ENCODE measurements at regions not wholly inside any gene's neighbourhood (a gene's known extent, or its start where the extent isn't known, plus 50 kb on each side); places are given as distances from the start of the nearest gene placed in this dataset.
"Not testable (repeated sequence)": the region's sequence is repeated elsewhere in the genome, so short reads cannot be mapped to it uniquely, and the experiment has no call there.

DNA sequence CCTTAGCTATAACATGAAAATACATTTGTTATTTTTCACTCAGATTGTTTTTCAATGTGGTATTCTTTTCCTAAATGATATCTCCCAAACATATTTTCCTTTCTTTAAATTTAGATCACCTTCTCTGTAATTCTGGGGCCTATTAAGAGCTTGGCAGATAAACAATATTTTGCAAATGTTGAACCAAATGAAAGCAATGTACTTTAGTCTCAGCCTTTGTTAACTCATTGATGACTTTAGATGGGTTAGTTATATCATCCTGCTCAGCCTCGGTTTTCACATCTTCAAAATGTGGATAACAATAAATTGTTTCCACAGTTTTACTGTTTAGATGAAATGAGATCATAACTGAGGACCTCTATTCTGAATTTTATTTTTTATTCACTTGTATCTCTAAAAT is 1205.2 kb downstream of the SUCLG1 start:
- no peak for DNase-seq

DNA sequence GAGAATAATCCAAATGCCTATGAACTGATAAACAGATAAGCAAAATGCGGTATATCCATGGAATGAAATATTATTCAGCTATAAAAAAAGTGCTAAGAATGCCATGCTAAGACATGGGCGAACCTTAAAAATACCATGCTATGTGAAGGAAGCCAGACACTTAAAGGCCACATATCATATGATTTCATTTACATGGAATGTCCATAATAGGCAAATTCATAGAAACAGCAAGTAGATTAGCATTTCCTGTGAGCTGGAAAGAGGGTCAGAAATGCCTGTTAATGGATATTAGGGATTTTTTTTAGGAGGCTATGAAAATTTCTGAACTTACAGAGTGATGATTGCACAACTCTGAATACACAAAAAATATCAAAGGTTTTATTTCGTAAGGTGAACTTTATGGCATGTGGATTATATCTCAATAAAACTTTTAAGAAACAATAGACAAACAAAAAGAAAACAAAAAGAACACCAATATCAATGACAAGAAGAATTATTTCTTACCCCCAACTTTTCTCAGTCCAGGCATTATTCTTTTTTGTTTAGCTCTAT is 1207.7 kb downstream of the SUCLG1 start:
- DNase-seq = no peak

DNA sequence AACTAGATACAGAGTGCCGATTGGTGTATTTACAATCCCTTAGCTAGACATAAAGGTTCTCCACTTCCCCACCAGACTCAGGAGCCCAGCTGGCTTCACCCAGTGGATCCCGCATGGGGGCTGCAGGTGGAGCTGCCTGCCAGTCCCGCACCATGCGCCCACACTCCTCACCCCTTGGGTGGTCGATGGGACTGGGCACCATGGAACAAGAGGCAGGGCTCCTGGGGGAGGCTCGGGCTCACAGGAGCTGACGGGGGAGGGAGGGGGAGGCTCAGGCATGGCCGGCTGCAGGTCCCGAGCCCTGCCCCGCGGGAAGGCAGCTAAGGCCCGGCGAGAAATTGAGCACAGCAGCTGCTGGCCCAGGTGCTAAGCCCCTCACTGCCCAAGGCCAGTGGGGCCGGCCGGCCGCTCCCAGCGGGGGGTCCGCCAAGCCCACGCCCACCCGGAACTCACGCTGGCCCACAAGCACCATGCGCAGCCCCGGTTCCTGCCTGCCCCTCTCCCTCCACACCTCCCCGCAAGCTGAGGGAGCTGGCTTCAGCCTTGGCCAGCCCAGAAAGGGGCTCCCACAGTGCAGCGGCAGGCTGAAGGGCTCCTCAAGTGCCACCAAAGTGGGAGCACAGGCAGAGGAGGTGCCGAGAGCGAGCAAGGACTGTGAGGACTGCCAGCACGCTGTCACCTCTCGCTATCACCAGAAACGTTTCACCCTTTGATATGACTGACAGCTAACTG is 1213.1 kb downstream of the SUCLG1 start:
- not testable (repeated sequence) for DNase-seq

DNA sequence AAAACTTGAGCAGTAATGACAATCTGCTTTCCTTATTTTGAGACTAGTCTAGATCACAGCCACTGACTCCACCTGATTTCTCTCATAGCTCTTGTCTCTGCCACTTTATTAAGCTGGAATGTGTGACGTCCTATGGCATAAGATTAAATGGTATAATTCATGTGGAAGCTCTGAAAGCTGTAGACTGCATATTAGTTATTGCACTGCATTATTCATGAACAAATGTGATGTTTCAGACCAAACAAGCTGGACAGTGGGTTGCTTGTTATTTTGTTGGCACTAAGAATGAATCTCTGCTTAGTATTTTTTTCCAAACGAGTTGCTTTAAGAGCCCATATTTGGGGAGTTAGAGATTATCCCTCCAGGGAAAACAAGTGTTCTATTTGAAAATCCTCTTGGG is 1218.5 kb downstream of the SUCLG1 start:
- DNase-seq = no peak

DNA sequence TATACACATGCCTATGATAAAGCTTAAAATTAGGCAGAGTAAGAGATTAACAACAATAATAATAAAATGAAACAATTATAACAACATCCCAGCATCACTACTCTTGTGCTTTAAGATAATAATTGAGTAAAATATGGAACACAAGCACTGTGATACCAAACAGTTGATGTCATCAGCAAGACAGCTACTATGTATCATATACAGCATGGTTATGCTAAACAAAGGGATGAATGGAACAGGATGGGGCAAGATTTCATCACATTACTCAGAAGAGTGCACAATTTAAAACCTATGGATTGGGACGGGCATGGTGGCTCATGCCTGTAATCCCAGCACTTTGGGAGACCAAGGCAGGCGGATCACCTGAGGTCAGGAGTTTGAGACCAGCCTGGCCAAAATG is 1221.0 kb downstream of the SUCLG1 start:
- DNase-seq = no peak

DNA sequence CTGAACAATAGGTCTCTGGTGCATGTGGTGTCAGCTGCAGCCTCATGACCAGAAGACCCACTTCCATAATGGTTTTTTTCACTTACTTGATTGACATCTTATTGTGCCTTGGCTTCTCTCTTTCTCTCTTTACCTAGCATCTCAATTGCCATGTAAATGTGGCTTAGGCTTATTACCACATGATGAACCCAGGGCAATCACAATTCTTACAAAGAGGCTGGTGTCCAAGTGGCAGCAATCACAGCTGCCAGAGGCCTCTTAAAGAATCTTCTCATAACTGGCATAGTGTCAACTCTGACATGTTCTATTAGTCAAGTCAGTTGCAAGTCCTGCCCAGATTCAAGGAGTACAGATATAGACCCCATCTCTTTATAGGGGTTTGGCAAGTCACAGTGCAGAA is 1224.8 kb downstream of the SUCLG1 start:
- no peak for DNase-seq

DNA sequence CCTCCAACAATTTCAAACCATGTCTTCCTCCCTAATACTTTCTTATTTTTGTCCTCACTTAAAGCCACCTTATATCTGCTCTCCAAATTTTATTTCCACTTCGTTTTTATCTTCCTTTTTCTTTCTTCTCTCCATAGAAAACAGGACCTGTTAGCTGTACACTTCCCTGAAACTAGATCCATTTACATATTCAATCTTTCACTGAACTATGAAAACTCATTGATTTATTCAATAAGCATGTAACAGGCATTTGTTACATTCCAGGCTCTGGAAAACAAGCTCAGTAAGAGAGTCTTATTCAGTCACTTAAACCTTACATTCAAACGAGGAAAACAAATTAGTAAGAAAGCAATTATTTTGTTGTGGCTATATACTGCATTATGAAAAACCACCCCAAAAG is 1225.3 kb downstream of the SUCLG1 start:
- DNase-seq = no peak

DNA sequence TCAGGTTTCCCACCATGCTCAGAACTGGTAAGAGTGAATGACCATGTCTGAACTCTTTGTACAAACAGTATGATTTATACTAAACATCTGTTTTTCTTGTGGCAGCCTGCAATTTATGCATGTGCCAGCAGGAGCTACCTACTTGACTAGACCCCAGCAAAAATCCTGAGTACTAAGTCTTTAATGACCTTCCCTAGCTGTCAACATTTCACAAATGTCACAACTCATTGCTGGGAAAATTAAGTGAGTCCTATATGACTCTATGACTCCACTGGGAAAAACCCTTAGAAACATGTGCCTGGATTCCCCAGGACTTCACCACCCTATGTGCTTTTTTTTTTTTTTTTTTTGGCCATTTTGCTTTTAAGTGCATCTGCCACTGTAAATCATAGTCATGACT is 1225.8 kb downstream of the SUCLG1 start:
- no peak for DNase-seq

DNA sequence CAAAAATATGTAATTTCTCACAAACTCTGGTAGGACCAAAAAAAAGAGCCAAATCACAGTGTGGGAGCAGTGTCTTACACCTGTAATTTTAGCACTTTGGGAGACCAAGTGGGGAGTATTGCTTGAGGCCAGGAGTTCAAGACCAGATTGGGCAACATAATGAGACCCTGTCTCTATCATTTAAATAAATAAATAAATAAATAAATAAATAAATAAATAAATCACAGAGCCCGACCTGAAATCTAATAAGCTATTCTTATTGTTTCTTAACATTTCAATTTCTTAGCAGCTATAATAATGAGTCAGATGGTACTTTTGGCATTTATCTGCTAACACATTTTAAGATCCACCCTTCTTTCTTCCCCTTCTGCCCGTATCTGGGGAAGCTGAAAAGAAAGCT is 1229.6 kb downstream of the SUCLG1 start:
- no peak for DNase-seq

DNA sequence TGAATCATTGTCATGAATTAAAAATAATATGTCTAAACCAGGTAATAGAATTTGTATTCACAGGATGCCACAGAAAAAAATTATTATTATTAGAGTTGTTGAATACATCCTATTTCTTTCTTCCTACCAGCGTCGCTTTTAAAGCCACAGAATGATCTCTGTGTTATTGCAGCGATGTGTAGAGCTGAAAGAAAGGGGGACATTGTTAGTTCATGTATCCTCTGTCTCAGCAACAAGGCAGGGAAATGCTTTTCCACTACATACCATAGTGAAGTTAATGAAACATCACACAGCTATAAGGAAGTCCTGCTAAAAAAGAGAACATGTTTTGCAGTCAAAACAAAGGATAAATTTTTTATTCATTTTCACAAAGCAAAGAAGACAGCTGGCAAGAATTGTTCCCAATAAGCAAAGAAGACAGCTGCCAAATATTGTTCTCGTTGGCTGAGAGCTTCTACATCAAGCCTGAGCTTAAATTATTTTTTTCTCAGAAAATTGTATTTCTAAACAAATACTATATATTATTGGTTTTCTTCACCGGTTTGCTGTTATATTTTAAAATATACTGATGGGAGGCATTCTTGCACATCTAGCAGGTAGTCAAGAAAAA is 1234.4 kb downstream of the SUCLG1 start:
- DNase-seq = no peak

DNA sequence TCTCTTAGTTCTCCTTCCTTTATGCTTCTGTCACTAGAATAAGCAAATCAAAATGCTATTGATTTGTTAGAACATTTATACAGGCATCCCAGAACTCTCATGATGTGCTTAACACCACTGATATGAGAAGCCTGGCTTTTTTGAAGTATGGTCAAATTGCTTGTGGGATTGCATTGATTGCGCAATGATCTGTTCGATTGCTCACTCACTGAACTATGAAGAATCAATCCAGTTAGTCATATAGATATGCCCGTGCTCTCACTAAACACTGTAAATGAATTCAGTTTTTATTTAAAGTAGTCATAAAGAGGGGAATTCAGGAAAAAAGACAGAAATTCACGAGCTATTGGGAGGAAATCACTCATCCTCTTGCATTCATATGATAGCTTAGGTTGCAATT is 1237.8 kb downstream of the SUCLG1 start:
- no peak for DNase-seq

DNA sequence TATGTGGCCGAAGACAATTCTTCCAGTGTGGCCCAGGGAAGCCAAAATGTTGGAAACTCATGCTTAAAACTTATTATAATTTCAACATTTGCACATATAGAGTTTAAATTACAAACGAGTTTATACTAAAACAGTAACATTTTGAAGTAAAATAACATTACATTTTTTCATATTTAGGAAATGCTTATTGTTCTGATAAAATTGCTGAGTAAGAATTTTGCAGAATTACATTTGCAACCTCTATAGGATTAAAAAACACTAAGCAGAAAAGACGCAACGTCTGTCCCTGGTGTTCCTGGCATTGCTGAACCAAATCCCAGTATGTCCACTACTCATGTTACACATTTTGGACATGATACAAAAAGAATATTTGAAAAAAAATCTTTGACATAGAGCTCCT is 1241.2 kb downstream of the SUCLG1 start:
- no peak for DNase-seq

DNA sequence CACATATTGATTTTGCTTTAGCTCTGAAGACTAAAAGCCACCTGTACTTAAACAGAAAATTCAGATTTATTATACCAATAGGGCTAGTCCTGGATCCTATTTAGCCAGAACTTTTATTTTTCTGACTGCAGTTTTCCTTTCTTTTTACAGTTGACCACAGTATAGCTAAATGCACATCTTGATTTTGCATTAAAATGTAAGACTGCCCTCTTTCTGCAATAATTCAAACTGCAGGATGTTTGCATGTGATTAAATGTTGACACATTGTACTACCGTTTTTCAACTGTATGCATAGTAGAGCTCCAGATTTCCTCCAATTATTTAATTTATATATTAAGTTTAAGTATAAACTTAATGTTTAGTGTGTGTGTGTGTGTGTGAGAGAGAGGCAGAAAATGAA is 1262.9 kb downstream of the SUCLG1 start:
- DNase-seq = peak; percentile 34

DNA sequence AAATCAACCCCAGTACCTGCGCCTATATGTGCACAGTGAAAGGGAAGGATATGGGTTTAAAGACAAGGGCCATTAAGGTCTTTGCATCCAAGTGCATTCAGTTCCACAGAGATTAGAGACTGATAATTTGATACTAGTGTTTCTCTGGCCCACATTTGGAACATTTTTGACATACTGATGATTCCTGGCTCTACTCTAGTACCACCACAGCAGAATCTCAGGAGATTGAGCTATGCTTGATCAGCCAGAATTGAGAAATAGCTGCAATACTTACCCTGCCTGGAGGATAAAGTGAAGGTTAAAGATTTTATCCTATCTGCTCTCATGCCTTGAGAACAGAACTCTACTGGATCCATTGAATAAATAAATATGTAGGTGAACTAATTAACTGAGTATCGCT is 1267.8 kb downstream of the SUCLG1 start:
- DNase-seq = no peak

DNA sequence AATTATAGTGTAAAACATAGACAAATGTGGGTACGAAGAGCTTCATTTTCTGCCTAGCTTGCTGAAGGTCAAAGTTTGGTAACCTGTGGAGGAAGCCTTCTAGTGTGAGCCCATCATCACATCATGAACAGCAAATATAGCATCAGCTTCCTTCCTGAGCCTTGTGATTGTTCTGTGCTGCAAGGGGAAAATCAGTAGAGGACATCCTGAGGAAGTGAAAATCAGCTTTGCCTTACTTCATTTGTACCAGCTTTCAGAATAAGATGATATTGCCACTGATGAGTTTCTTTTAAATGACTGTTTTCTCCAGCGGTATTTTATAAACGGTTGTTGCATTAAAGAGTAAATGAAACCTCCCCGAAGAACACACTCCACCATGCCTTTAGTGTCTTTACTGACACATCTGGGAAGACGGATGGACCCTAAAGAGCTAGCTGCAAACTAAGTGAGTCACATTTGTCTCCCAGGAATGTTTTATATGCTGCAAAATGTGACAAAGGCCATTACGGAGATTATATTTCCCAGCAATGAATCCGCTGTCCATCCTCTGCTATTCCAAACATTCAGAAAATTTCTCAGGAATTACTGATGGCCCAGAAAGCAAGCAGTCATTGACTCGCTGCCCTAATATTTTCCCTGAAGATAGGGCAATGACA is 1272.8 kb downstream of the SUCLG1 start:
- no peak for DNase-seq

DNA sequence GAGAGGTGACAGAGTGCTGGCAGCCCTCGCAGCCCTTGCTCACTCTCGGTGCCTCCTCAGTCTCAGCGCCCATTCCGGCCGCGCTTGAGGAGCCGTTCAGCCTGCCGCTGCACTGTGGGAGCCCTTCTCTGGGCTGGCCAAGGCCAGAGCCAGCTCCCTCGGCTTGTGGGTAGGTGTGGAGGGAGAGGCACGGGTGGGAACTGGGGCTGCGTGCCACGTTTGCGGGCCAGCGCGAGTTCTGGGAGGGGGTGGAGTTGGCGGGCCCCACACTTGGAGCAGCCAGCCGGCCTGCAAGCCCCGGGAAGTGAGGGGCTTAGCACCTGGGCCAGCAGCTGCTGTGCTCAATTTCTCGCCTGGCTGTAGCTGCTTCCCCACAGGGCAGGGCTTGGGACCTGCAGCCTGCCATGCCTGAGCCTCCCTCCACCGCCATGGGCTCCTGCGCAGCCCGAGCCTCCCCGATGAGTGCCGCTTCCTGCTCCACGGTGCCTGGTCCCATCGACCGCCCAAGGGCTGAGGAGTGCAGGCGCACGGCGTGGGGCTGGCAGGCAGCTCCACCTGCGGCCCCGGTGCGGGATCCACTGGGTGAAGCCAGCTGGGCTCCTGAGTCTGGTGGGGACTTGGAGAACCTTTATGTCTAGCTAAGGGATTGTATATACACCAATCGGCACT is 1278.1 kb downstream of the SUCLG1 start:
- not testable (repeated sequence) for DNase-seq

DNA sequence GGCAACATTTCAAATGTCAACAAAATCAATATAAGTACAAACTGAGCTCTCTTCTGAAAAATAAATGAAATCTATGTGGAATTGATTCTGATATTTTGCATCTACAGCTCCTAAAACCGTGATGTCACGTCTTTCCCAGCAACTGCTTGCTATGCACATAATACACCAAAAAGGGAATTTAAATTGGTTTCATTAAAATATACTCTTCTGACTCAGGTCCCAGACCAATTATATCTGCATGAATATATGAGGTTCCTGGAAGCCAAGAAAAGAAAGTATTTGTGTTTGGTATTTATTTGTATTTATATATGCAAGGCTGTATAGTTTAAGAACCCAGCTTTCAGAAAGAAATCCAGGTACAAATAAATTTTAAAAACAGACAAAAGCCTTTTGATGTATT is 1282.5 kb downstream of the SUCLG1 start:
- DNase-seq = no peak

DNA sequence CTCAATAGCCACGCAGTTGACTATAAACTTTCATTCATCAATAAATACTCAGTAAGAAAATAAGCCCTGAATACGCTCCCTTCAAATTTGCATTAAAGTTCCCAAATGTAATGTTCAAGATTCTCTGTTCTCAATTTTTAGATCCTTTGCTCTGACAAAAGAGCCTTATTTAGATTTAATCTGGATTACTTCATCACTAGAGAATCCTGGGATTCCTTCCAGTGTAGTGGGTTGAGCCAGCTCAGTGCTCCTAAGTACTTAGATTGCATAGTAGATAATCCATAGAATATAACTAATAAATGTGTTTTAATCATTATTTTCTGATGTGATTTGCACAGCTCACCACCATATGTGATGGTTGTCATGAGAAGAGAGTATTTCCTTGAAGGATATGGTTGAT is 1286.2 kb downstream of the SUCLG1 start:
- DNase-seq = no peak

DNA sequence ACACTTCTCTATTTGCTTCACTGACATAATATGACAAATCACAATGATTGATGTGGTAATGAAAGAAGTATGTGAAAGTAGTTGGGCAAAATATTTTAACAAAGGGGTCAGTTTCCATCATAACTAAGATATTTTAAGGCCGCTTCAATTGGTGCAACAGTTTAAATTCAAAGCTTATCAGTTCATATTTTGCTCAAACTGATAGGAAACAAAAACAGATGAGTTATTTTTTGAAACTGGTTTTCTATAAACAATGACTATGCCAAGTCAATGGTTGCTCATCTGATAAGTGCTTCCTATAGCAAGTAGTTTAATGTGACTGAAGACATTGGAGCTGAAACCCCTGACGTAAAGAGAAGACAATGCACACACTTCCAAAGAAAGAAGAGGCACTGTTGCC is 1290.7 kb downstream of the SUCLG1 start:
- DNase-seq = no peak

DNA sequence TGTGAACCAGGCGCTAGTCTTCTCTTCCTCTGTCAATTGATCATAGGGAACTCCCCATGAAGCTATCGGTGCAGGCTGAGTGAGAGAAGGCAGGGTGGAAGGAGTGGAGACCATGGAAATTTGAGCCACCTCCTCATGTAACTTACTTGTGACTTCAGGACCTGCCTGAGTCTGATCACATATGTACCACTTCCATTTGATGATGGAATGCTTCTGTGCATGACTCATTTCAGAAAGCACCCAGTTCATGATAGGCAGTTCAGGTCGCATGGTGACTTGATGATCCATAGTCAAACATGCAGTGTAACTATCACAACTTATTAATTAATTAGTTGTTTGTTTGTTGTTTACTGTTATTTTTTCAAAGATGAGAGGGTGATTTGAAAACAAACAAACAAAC is 1296.7 kb downstream of the SUCLG1 start:
- DNase-seq = no peak

DNA sequence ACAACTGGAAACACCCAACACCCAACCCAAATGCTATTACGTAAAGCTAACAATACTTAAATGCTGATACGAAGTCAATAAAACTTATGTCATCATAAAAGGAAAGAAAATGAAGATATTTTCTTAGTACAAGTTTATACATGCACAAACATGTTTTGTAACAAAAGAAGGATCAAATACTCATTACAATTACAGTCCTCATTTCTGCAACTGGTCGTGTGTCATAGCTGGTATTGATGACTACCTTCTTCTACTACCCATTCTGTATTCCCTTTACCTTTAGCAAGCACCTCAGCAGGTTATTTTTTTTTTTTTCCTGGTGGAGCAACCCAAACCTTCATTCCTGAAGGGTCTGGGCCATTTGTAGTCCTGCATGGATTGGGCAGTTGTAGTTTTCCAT is 1298.5 kb downstream of the SUCLG1 start:
- DNase-seq = no peak

DNA sequence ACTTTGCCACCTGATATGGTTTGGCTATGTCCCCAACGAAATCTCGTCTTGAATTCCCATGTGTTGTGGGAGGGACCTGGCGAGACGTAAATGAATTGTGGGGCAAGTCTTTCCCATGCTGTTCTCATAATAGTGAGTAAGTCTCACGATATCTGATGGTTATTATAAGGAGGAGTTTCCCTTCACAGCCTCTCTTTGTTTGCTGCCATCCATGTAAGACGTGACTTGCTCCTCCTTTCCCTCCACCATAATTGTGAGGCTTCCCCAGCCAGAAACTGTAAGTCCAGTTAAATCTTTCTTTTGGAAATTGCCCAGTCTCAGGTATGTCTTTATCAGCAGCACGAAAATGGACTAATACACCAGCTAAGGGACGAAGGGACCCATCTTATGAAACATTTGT is 1303.3 kb downstream of the SUCLG1 start:
- no peak for DNase-seq

DNA sequence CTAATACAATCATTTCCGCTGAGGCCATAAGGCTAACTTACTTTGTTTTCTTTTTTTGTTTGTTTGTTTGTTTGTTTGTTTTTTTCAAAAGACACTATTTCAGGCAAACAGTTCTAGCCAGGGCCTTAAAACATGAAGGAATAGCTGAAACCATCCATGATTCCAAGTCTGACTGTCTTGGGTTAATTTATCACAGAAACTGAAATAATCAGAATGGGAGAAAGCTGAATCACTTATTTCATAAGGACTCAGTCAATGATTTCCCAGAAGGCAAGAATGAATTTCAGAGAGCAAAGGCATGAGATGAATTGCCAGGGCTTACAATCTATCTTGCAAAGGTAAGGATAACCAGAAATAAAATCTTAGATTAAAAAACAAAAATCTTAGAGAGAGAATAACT is 1315.1 kb downstream of the SUCLG1 start:
- DNase-seq = no peak

All from left kidney (tissue), 1 donor.